Caco-2 (cell line): ENCODE measurements at regions not wholly inside any gene's neighbourhood (a gene's known extent, or its start where the extent isn't known, plus 50 kb on each side); places are given as distances from the start of the nearest gene placed in this dataset.

ENCODE experiments used
- BruUV-seq: library from RNA; stranded (reverse); fragments of 400-500 nt; replicated peaks from 2 replicates; lab custom pipeline; 2021; lab: Mats Ljungman, UMichigan
- CTCF ChIA-PET: fragments of 300-600 bp; sonication (Branson Sonifier 250); formaldehyde crosslinking; loops from one replicate; lab custom pipeline; 2022; ENCODE audit warnings: antibody characterized with exemption; lab: Charles Lee
- POLR2A ChIA-PET: fragments of 300-600 bp; sonication (Branson Sonifier 250); formaldehyde crosslinking; loops from one replicate; lab custom pipeline; 2022; ENCODE audit warnings: antibody characterized with exemption; lab: Charles Lee
- DNase-seq, 2 experiments: peaks; one replicate each; pipeline versions ENCODE4 v3.0.0 to v3.0.0-alpha.2; 2020 to 2022
- H3K27me3 ChIP-seq: replicated peaks from 2 replicates; pipeline ENCODE4 v1.6.0; 2011; ENCODE audit warnings: low read length; ENCODE audit not compliant: control insufficient read depth, insufficient read depth
- H3K36me3 ChIP-seq: 2 replicates; pipeline ENCODE4 v1.5.1; 2011; ENCODE audit warnings: low read length; ENCODE audit not compliant: control insufficient read depth, insufficient read depth
- H3K4me1 ChIP-seq: fragments of 250-450 bp; sonication (Bioruptor Pico); 2 replicates; pipeline ENCODE4 v1.5.1; 2020; ENCODE audit warnings: mild to moderate bottlenecking
- H3K4me3 ChIP-seq: 2 replicates; pipeline ENCODE4 v1.5.1; 2011; ENCODE audit warnings: low read depth, mild to moderate bottlenecking, control low read depth, low read length
- H3K9me3 ChIP-seq: fragments of 250-450 bp; sonication (Bioruptor Pico); 2 replicates; pipeline ENCODE4 v1.5.1; 2020; ENCODE audit warnings: mild to moderate bottlenecking, moderate library complexity
- H3K27ac Mint-ChIP-seq: one replicate; pipeline ENCODE4 v1.8.0; 2022; ENCODE audit warnings: mixed read lengths; ENCODE audit not compliant: unreplicated experiment
- H3K27me3 Mint-ChIP-seq: one replicate; pipeline ENCODE4 v1.8.0; 2022; ENCODE audit warnings: mixed read lengths; ENCODE audit not compliant: insufficient read depth, unreplicated experiment
- H3K36me3 Mint-ChIP-seq: one replicate; pipeline ENCODE4 v1.8.0; 2022; ENCODE audit warnings: mild to moderate bottlenecking, mixed read lengths; ENCODE audit not compliant: insufficient read depth, unreplicated experiment
- H3K4me1 Mint-ChIP-seq: one replicate; pipeline ENCODE4 v1.8.0; 2022; ENCODE audit warnings: low read depth, mixed read lengths; ENCODE audit not compliant: unreplicated experiment
- H3K4me3 Mint-ChIP-seq: one replicate; pipeline ENCODE4 v1.8.0; 2022; ENCODE audit warnings: mild to moderate bottlenecking, moderate library complexity, mixed read lengths; ENCODE audit not compliant: unreplicated experiment
- H3K9me3 Mint-ChIP-seq: one replicate; pipeline ENCODE4 v1.8.0; 2022; ENCODE audit warnings: mixed read lengths; ENCODE audit not compliant: unreplicated experiment
- intact Hi-C: fragments of 100-400 bp; cut with micrococcal nuclease; formaldehyde crosslinking; loops from one replicate; pipeline ENCODE4 v1.10.0; 2022; ENCODE audit not compliant: unreplicated experiment
- TF ChIP-seq, protein P1 (sequence below), 2 experiments: fragments of 200-600 bp in 1 of 2; IDR thresholded peaks; 1 replicate in 1 of 2; 2 replicates in 1 of 2; pipeline versions ENCODE4 v1.5.1 to v1.8.0; 2011 to 2022; ENCODE audit warnings: antibody characterized with exemption in 1 of 2, control low read depth in 1 of 2, inconsistent platforms in 1 of 2, low read depth in 1 of 2, low read length in 1 of 2, mild to moderate bottlenecking in 1 of 2, moderate library complexity in 1 of 2; ENCODE audit not compliant: insufficient read depth in 1 of 2, severe bottlenecking in 1 of 2, unreplicated experiment in 1 of 2

DNA sequence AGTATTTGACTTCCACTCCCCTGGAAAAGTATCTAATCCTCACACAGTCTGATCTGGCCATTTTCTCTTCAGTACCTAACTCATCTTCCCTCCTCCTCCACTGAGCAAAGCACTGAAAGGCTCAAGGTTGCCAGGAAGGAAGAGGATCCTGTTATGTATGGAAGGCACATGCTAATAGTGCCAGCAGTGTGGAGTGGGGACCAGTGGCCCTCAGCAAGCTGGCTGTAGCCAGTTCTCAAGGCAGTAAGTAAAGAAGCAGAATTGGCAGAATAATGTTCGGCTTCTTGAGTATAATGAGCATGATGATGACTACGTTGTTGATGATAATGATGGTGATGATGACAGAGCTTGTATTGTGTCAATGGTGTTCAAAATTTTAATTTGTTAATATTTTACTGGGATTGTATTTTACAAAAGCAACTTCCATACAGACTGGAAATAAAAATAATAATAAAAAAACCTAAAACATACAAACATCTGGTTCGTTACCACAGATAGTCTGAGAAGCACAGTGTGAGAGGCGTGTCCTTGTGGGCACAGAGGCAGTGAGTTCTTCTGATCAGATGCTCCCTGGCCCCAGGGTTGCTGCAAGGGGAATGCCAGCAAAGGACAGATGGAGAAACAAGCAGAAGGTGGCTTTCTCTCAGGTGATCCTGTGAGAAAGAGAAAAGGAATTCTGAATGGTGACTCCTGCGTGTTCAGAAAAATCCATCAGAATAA is 528.8 kb downstream of the CMPK2 start:
- H3K9me3 ChIP-seq = no peaks in the 10 kb centered on the region
- H3K4me1 Mint-ChIP-seq = no peaks in the 10 kb centered on the region
- BruUV-seq = no TSS peak

DNA sequence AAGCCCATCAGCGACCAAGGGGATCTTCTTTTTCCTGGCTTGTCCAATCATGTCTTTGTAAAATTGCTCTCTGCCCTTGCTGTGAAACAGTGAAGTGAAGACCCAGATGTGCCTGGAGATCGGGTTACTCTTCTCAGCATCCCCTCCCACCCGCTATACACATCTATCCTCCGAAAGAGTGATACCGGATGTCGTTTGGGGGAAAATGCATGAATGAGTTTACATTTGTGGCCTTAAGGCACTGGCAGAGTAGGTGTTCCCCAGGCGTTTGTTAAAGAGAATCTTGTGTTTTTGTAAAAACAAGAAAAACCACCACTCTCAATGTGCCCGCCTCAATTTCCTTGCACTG is 528.3 kb downstream of the CMPK2 start:
- Mint-ChIP-seq H3K27ac (no peak overlapping the region), H3K4me1 (no peaks in the 10 kb centered on the region), H3K9me3 (no peaks in the 10 kb centered on the region), H3K27me3 (no peaks in the 10 kb centered on the region), H3K36me3 (no peaks in the 10 kb centered on the region), H3K4me3 (no peak overlapping the region)
- Histone ChIP-seq H3K36me3 (no peaks in the 10 kb centered on the region), H3K9me3 (no peaks in the 10 kb centered on the region), H3K4me3 (no peak overlapping the region), H3K4me1 (no peaks in the 10 kb centered on the region), H3K27me3 (no peaks in the 10 kb centered on the region)
- TF ChIP-seq, protein P1, sequence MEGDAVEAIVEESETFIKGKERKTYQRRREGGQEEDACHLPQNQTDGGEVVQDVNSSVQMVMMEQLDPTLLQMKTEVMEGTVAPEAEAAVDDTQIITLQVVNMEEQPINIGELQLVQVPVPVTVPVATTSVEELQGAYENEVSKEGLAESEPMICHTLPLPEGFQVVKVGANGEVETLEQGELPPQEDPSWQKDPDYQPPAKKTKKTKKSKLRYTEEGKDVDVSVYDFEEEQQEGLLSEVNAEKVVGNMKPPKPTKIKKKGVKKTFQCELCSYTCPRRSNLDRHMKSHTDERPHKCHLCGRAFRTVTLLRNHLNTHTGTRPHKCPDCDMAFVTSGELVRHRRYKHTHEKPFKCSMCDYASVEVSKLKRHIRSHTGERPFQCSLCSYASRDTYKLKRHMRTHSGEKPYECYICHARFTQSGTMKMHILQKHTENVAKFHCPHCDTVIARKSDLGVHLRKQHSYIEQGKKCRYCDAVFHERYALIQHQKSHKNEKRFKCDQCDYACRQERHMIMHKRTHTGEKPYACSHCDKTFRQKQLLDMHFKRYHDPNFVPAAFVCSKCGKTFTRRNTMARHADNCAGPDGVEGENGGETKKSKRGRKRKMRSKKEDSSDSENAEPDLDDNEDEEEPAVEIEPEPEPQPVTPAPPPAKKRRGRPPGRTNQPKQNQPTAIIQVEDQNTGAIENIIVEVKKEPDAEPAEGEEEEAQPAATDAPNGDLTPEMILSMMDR (IDR thresholded peaks at IDR 0.05; ENCODE audit: insufficient read depth in 1 of 2, low read depth in 1 of 2, low read length in 1 of 2, severe bottlenecking in 1 of 2, unreplicated experiment in 1 of 2) = no peak
- CTCF ChIA-PET = no interaction called here
- no TSS peak for BruUV-seq
- intact Hi-C loops = no loop called here
- DNase-seq = no peak
- POLR2A ChIA-PET = no interaction called here

More for the DNA sequence above, 528.8 kb downstream of the CMPK2 start:
- ChIA-PET POLR2A (no interaction called here), CTCF (no interaction called here)
- H3K36me3 Mint-ChIP-seq = no peaks in the 10 kb centered on the region
- H3K4me1 ChIP-seq = no peaks in the 10 kb centered on the region
- no peaks in the 10 kb centered on the region for H3K27me3 Mint-ChIP-seq
- TF ChIP-seq, protein P1 (IDR thresholded peaks at IDR 0.05; ENCODE audit: insufficient read depth in 1 of 2, low read depth in 1 of 2, low read length in 1 of 2, severe bottlenecking in 1 of 2, unreplicated experiment in 1 of 2) = no peak
- H3K4me3 Mint-ChIP-seq = no peak overlapping the region
- H3K36me3 ChIP-seq = no peaks in the 10 kb centered on the region
- no peaks in the 10 kb centered on the region for H3K27me3 ChIP-seq
- no peaks in the 10 kb centered on the region for H3K9me3 Mint-ChIP-seq
- no peak overlapping the region for H3K27ac Mint-ChIP-seq
- H3K4me3 ChIP-seq = no peak overlapping the region
- intact Hi-C loops = no loop called here
- no peak for DNase-seq

DNA sequence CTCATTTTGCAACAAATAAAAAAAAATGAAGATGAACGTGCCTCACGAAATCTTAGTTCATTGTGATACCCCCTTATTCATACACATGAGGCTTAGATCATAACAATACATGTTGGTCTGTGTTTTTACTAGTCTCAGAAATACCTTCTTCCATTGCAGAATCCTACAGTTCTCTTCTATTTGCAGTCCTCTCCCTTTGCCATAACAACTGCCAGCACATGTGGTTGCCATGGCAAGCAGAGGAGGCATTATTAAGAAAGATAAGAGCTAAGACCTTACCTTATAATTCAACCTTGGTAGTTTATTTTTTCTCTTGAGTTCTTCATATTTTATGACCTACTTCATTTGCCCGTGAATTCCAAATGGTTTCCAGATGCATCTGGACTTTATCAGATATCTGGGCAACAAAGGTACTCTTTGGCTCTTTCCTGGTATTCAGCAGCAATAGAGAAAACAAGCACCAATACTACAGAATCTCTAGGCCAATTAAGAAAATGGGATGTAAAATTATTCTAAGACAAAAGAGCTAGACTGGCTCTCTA is 524.0 kb downstream of the CMPK2 start:
- CTCF ChIA-PET = no interaction called here
- Histone ChIP-seq H3K4me3 (no peak overlapping the region), H3K9me3 (no peaks in the 10 kb centered on the region), H3K27me3 (no peaks in the 10 kb centered on the region), H3K4me1 (no peaks in the 10 kb centered on the region), H3K36me3 (no peaks in the 10 kb centered on the region)
- Mint-ChIP-seq H3K4me3 (no peak overlapping the region), H3K9me3 (no peaks in the 10 kb centered on the region), H3K27me3 (no peaks in the 10 kb centered on the region), H3K36me3 (no peaks in the 10 kb centered on the region), H3K4me1 (no peaks in the 10 kb centered on the region), H3K27ac (no peak overlapping the region)
- DNase-seq = no peak
- BruUV-seq = no TSS peak
- TF ChIP-seq, protein P1 (IDR thresholded peaks at IDR 0.05; ENCODE audit: insufficient read depth in 1 of 2, low read depth in 1 of 2, low read length in 1 of 2, severe bottlenecking in 1 of 2, unreplicated experiment in 1 of 2) = no peak
- POLR2A ChIA-PET = no interaction called here
- intact Hi-C loops = no loop called here
